MM.1S (cell line): ENCODE measurements at regions not wholly inside any gene's neighbourhood (a gene's known extent, or its start where the extent isn't known, plus 50 kb on each side); places are given as distances from the start of the nearest gene placed in this dataset.

ENCODE experiments used
- DNase-seq: peaks from one replicate; pipeline ENCODE4 v3.0.0-alpha.2; 2015
- H2AFZ ChIP-seq: fragments of 300-600 bp; sonication (generic); 2 replicates; pipeline ENCODE4 v1.6.0; 2016; ENCODE audit warnings: antibody characterized with exemption, low read length
- H3F3A ChIP-seq: fragments of 300-600 bp; sonication (generic); 2 replicates; pipeline ENCODE4 v1.6.1; 2016; ENCODE audit warnings: mild to moderate bottlenecking, antibody characterized with exemption, low read length, moderate library complexity, mixed read lengths; ENCODE audit not compliant: insufficient read depth
- H3K27ac ChIP-seq: fragments of 300-600 bp; sonication (generic); 2 replicates; pipeline ENCODE4 v1.5.1; 2016; ENCODE audit warnings: mild to moderate bottlenecking, low read length
- H3K27me3 ChIP-seq: fragments of 300-600 bp; sonication (generic); replicated peaks from 2 replicates; pipeline ENCODE4 v1.6.0; 2016; ENCODE audit warnings: low read length; ENCODE audit not compliant: insufficient read depth
- H3K36me3 ChIP-seq: fragments of 300-600 bp; sonication (generic); replicated peaks from 2 replicates; pipeline ENCODE4 v1.6.1; 2016; ENCODE audit warnings: mild to moderate bottlenecking, low read length, mixed read lengths; ENCODE audit not compliant: insufficient read depth
- H3K4me1 ChIP-seq: fragments of 300-600 bp; sonication (generic); 2 replicates; pipeline ENCODE4 v1.6.1; 2016; ENCODE audit warnings: low read length, mixed read lengths
- H3K4me2 ChIP-seq: fragments of 300-600 bp; sonication (generic); 2 replicates; pipeline ENCODE4 v1.6.0; 2016; ENCODE audit warnings: low read depth, low read length
- H3K4me3 ChIP-seq: fragments of 300-600 bp; sonication (generic); 2 replicates; pipeline ENCODE4 v1.5.1; 2016; ENCODE audit warnings: low read length, mixed read lengths
- H3K79me2 ChIP-seq: fragments of 300-600 bp; sonication (generic); 2 replicates; pipeline ENCODE4 v1.6.1; 2016; ENCODE audit warnings: mixed run types, low read length, mixed read lengths
- H3K9ac ChIP-seq: fragments of 300-600 bp; sonication (generic); 2 replicates; pipeline ENCODE4 v1.6.1; 2016; ENCODE audit warnings: low read length, mixed read lengths
- H3K9me2 ChIP-seq: fragments of 300-600 bp; sonication (generic); replicated peaks from 2 replicates; pipeline ENCODE4 v1.6.1; 2016; ENCODE audit warnings: mild to moderate bottlenecking, low read length, mixed read lengths; ENCODE audit not compliant: insufficient read depth
- H3K9me3 ChIP-seq: fragments of 300-600 bp; sonication (generic); replicated peaks from 2 replicates; pipeline ENCODE4 v1.6.1; 2016; ENCODE audit warnings: mild to moderate bottlenecking, low read length, mixed read lengths; ENCODE audit not compliant: insufficient read depth
- H4K20me1 ChIP-seq: fragments of 300-600 bp; sonication (generic); 2 replicates; pipeline ENCODE4 v1.6.1; 2016; ENCODE audit warnings: mild to moderate bottlenecking, low read length, moderate library complexity, mixed read lengths; ENCODE audit not compliant: insufficient read depth
- EZH2 ChIP-seq: fragments of 300-600 bp; sonication (generic); optimal IDR thresholded peaks from 2 replicates; pipeline ENCODE3; 2017; ENCODE audit warnings: low read depth, mild to moderate bottlenecking, antibody characterized with exemption, low read length, mixed read lengths
- EZH2phosphoT487 ChIP-seq: fragments of 300-600 bp; sonication (generic); IDR thresholded peaks from 2 replicates; pipeline ENCODE4 v1.6.1; 2018; ENCODE audit warnings: antibody characterized with exemption, low read length
- TF ChIP-seq, protein P1 (sequence below): fragments of 300-600 bp; sonication (generic); IDR thresholded peaks from 2 replicates; pipeline ENCODE4 v1.5.1; 2016; ENCODE audit warnings: antibody characterized with exemption, low read length, mixed read lengths

DNA sequence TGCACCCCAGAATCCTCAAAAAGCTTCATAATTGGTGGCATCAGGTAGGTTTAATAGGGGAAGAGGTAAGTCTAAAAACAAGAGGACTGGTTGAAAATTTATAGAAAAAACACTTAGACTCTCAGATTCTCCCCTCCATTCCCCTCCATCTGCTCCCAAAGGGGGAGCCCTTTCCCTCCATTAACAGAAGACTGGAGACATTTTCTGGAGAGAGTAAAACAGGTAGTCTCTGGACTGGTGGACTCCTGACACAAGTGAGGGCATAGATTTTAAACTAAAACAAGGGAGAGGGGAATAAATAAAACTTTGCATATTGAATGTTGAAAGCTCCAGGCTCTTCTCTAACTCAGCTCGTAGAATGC lies 54.0 kb upstream of the IPO9 start:
- Histone ChIP-seq H3K79me2 (no peaks in the 10 kb centered on the region), H3F3A (no peaks in the 10 kb centered on the region), H3K4me2 (no peak overlapping the region), H4K20me1 (no peaks in the 10 kb centered on the region), H3K9ac (no peak overlapping the region), H3K9me3 (no peaks in the 10 kb centered on the region), H3K27ac (no peak overlapping the region), H3K36me3 (no peaks in the 10 kb centered on the region), H2AFZ (no peak overlapping the region), H3K4me1 (no peaks in the 10 kb centered on the region), H3K4me3 (no peak overlapping the region), H3K9me2 (no peaks in the 10 kb centered on the region), H3K27me3 (no peaks in the 10 kb centered on the region)
- TF ChIP-seq EZH2phosphoT487 (no peak), EZH2 (no peak)
- TF ChIP-seq, protein P1, sequence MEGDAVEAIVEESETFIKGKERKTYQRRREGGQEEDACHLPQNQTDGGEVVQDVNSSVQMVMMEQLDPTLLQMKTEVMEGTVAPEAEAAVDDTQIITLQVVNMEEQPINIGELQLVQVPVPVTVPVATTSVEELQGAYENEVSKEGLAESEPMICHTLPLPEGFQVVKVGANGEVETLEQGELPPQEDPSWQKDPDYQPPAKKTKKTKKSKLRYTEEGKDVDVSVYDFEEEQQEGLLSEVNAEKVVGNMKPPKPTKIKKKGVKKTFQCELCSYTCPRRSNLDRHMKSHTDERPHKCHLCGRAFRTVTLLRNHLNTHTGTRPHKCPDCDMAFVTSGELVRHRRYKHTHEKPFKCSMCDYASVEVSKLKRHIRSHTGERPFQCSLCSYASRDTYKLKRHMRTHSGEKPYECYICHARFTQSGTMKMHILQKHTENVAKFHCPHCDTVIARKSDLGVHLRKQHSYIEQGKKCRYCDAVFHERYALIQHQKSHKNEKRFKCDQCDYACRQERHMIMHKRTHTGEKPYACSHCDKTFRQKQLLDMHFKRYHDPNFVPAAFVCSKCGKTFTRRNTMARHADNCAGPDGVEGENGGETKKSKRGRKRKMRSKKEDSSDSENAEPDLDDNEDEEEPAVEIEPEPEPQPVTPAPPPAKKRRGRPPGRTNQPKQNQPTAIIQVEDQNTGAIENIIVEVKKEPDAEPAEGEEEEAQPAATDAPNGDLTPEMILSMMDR, result no peak
- DNase-seq, result no peak

DNA sequence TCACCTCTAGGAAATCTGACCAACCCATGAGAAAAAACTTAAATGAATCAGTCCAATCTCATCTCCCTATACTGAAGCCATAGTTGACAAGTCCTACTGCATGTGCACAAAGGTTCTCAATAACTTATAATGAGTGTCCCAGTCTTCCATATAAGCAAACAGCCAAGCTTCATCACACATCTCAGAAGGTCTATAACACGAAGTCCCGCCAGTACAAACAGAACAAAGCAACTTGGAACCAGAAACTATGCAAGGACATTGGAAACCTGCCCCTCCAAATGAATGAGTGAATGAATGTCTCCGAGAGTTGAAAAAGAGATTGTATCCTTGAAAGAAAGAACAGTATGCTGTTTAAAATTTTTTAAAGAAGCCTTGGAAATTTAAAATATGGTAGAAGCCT lies 53.6 kb upstream of the IPO9 start:
- DNase-seq, result no peak
- H3K9me2 ChIP-seq, result no peaks in the 10 kb centered on the region
- H3K27me3 ChIP-seq, result no peaks in the 10 kb centered on the region
- no peaks in the 10 kb centered on the region for H3F3A ChIP-seq
- no peaks in the 10 kb centered on the region for H3K79me2 ChIP-seq
- no peaks in the 10 kb centered on the region for H3K9me3 ChIP-seq
- no peak overlapping the region for H3K27ac ChIP-seq
- TF ChIP-seq EZH2, result no peak
- no peak for TF ChIP-seq EZH2phosphoT487
- TF ChIP-seq, protein P1, result no peak
- no peaks in the 10 kb centered on the region for H3K36me3 ChIP-seq
- H3K9ac ChIP-seq, result no peak overlapping the region
- H3K4me3 ChIP-seq, result no peak overlapping the region
- no peaks in the 10 kb centered on the region for H3K4me1 ChIP-seq
- no peaks in the 10 kb centered on the region for H4K20me1 ChIP-seq
- no peak overlapping the region for H3K4me2 ChIP-seq
- H2AFZ ChIP-seq, result no peak overlapping the region

GRCh38 chr1:201778279-201779065 lies 50.5 kb upstream of the IPO9 start:
- DNase-seq, result no peak
- TF ChIP-seq EZH2phosphoT487, result no peak
- no peak for TF ChIP-seq EZH2
- TF ChIP-seq, protein P1, result no peak
- Histone ChIP-seq H3K27me3 (no peaks in the 10 kb centered on the region), H3K9me2 (no peaks in the 10 kb centered on the region), H4K20me1 (no peaks in the 10 kb centered on the region), H3K4me1 (no peaks in the 10 kb centered on the region), H3K9me3 (no peaks in the 10 kb centered on the region), H3F3A (no peaks in the 10 kb centered on the region), H3K27ac (no peak overlapping the region), H3K4me2 (no peak overlapping the region), H3K9ac (no peak overlapping the region), H3K79me2 (no peaks in the 10 kb centered on the region), H3K36me3 (no peaks in the 10 kb centered on the region), H2AFZ (no peak overlapping the region), H3K4me3 (no peak overlapping the region)
